H1 (cell line): ENCODE measurements at regions not wholly inside any gene's neighbourhood (a gene's known extent, or its start where the extent isn't known, plus 50 kb on each side); places are given as distances from the start of the nearest gene placed in this dataset.

ENCODE experiments used
- CTCF ChIA-PET: fragments of 300-600 bp; sonication (Branson Sonifier 250); formaldehyde crosslinking; loops from one replicate; lab custom pipeline; 2021; ENCODE audit not compliant: partially characterized antibody; lab: Charles Lee
- POLR2A ChIA-PET: fragments of 300-600 bp; sonication (Branson Sonifier 250); formaldehyde crosslinking; loops from one replicate; lab custom pipeline; 2021; ENCODE audit warnings: inconsistent platforms; ENCODE audit not compliant: partially characterized antibody; lab: Charles Lee
- DNase-seq, 2 experiments: peaks; one replicate each; pipeline versions ENCODE4 v3.0.0 to v3.0.0-alpha.2; 2010 to 2022; ENCODE audit warnings: low spot score in 2 of 2, low read depth in 1 of 2, mixed read lengths in 1 of 2
- FAIRE-seq: peaks from 2 replicates; lab custom pipeline; 2011; peaks lifted over from hg19 to GRCh38; lab: Jason Lieb, UNC
- H2AFZ ChIP-seq: 2 replicates; pipeline ENCODE4 v1.8.1; 2012; ENCODE audit warnings: low read length, inconsistent platforms
- H2AK5ac ChIP-seq: 2 replicates; pipeline ENCODE4 v1.6.1; 2013; ENCODE audit warnings: low read depth, low read length
- H2BK120ac ChIP-seq: replicated peaks from 2 replicates; pipeline ENCODE3; 2013; ENCODE audit warnings: low read depth, low read length, inconsistent platforms
- H2BK12ac ChIP-seq: 2 replicates; pipeline ENCODE4 v1.6.1; 2013; ENCODE audit warnings: low read depth, low read length
- H2BK15ac ChIP-seq: 2 replicates; pipeline ENCODE4 v1.6.1; 2013; ENCODE audit warnings: low read length
- H2BK20ac ChIP-seq: 2 replicates; pipeline ENCODE4 v1.6.1; 2013; ENCODE audit warnings: low read length
- H2BK5ac ChIP-seq: 2 replicates; pipeline ENCODE4 v1.6.1; 2013; ENCODE audit warnings: low read depth, low read length
- H3K14ac ChIP-seq: 2 replicates; pipeline ENCODE4 v1.6.1; 2013; ENCODE audit warnings: inconsistent platforms; ENCODE audit not compliant: insufficient read length
- H3K18ac ChIP-seq: 2 replicates; pipeline ENCODE4 v1.6.1; 2013; ENCODE audit warnings: low read length; ENCODE audit errors: extremely low read depth
- H3K23ac ChIP-seq: 2 replicates; pipeline ENCODE4 v1.6.1; 2013; ENCODE audit warnings: inconsistent platforms; ENCODE audit not compliant: insufficient read length
- H3K23me2 ChIP-seq: 2 replicates; pipeline ENCODE4 v1.6.1; 2013; ENCODE audit warnings: low read depth, low read length
- H3K27ac ChIP-seq: 2 replicates; pipeline ENCODE4 v1.6.1; 2011; ENCODE audit warnings: low read depth, low read length, inconsistent platforms
- H3K27me3 ChIP-seq, 4 experiments: replicated peaks in 1 of 4; 1 replicate in 1 of 4; 2 replicates in 3 of 4; pipeline versions ENCODE4 v1.6.1 to v1.8.1; 2011 to 2013; ENCODE audit warnings: low read length in 3 of 4, mild to moderate bottlenecking in 3 of 4, inconsistent platforms in 2 of 4, mixed read lengths in 2 of 4, moderate library complexity in 1 of 4; ENCODE audit not compliant: control insufficient read depth in 3 of 4, insufficient read depth in 3 of 4; ENCODE audit errors: extremely low read depth in 1 of 4
- H3K36me3 ChIP-seq, 4 experiments: 2 replicates each; pipeline versions ENCODE4 v1.6.1 to v1.8.1; 2011 to 2013; ENCODE audit warnings: mild to moderate bottlenecking in 4 of 4, low read length in 3 of 4, moderate library complexity in 2 of 4, control low read depth in 1 of 4, inconsistent platforms in 1 of 4; ENCODE audit not compliant: insufficient read depth in 4 of 4, control insufficient read depth in 2 of 4
- H3K4ac ChIP-seq: replicated peaks from 2 replicates; pipeline ENCODE3; 2013; ENCODE audit warnings: low read length, low read depth, mixed read lengths, inconsistent platforms; ENCODE audit not compliant: insufficient read length
- H3K4me1 ChIP-seq, 4 experiments: replicated peaks in 1 of 4; 1 replicate in 1 of 4; 2 replicates in 3 of 4; pipeline versions ENCODE4 v1.6.1 to v1.8.1; 2011 to 2013; ENCODE audit warnings: low read length in 3 of 4, inconsistent platforms in 2 of 4, mixed read lengths in 1 of 4; ENCODE audit not compliant: insufficient read depth in 4 of 4, control insufficient read depth in 3 of 4
- H3K4me2 ChIP-seq, 2 experiments: 2 replicates each; pipeline versions ENCODE4 v1.6.1 to v1.8.1; 2011 to 2013; ENCODE audit warnings: low read depth in 2 of 2, low read length in 2 of 2, control low read depth in 1 of 2, inconsistent platforms in 1 of 2, mild to moderate bottlenecking in 1 of 2; ENCODE audit not compliant: insufficient read depth in 1 of 2
- H3K4me3 ChIP-seq, 4 experiments: fragments of 200-600, 300-600 bp in 1 of 4; sonication (generic), shearing (Covaris generic), sonication (Bioruptor Twin) in 1 of 4; 2 replicates each; pipeline versions ENCODE4 v1.5.1 to v1.8.1; 2011 to 2016; ENCODE audit warnings: low read length in 4 of 4, low read depth in 3 of 4, control low read depth in 2 of 4, inconsistent platforms in 2 of 4, mild to moderate bottlenecking in 2 of 4, mixed read lengths in 1 of 4, moderate library complexity in 1 of 4; ENCODE audit not compliant: insufficient read depth in 2 of 4; ENCODE audit errors: extremely low read depth in 1 of 4
- H3K56ac ChIP-seq: replicated peaks from 2 replicates; pipeline ENCODE3; 2013; ENCODE audit warnings: low read depth, mild to moderate bottlenecking, mixed read lengths, low read length, inconsistent platforms; ENCODE audit not compliant: insufficient read length
- H3K79me1 ChIP-seq: 2 replicates; pipeline ENCODE4 v1.6.1; 2013; ENCODE audit warnings: low read depth, low read length, control low read depth
- H3K79me2 ChIP-seq, 2 experiments: 2 replicates each; pipeline versions ENCODE4 v1.6.1 to v1.8.1; 2012 to 2013; ENCODE audit warnings: low read length in 2 of 2, mild to moderate bottlenecking in 2 of 2, inconsistent platforms in 1 of 2; ENCODE audit not compliant: insufficient read depth in 2 of 2, control insufficient read depth in 1 of 2
- H3K9ac ChIP-seq, 4 experiments: replicated peaks in 1 of 4; 1 replicate in 1 of 4; 2 replicates in 3 of 4; pipeline versions ENCODE4 v1.6.1 to v1.8.1; 2011 to 2013; ENCODE audit warnings: low read depth in 3 of 4, low read length in 3 of 4, control low read depth in 2 of 4, mild to moderate bottlenecking in 2 of 4, moderate library complexity in 2 of 4, inconsistent platforms in 1 of 4; ENCODE audit errors: extremely low read depth in 1 of 4
- H3K9me3 ChIP-seq, 2 experiments: 2 replicates each; pipeline versions ENCODE4 v1.6.1 to v1.8.1; 2012 to 2013; ENCODE audit warnings: mild to moderate bottlenecking in 2 of 2, moderate library complexity in 2 of 2, control low read depth in 1 of 2, inconsistent platforms in 1 of 2, low read depth in 1 of 2, low read length in 1 of 2, mixed read lengths in 1 of 2; ENCODE audit not compliant: insufficient read depth in 2 of 2
- H4K20me1 ChIP-seq, 2 experiments: replicated peaks in 1 of 2; 2 replicates each; pipeline versions ENCODE3 to v1.8.1; 2011 to 2013; ENCODE audit warnings: inconsistent platforms in 2 of 2, low read length in 2 of 2, mild to moderate bottlenecking in 1 of 2; ENCODE audit not compliant: insufficient read depth in 2 of 2, control insufficient read depth in 1 of 2
- H4K5ac ChIP-seq: 2 replicates; pipeline ENCODE4 v1.6.1; 2013; ENCODE audit warnings: low read length, low read depth, mixed read lengths, inconsistent platforms; ENCODE audit not compliant: insufficient read length
- H4K8ac ChIP-seq: 2 replicates; pipeline ENCODE4 v1.8.0; 2013; ENCODE audit warnings: mild to moderate bottlenecking, moderate library complexity, low read length, inconsistent platforms; ENCODE audit not compliant: insufficient read depth; ENCODE audit errors: extremely low read depth
- H4K91ac ChIP-seq: replicated peaks from 2 replicates; pipeline ENCODE3; 2013; ENCODE audit warnings: low read length, mixed read lengths, inconsistent platforms; ENCODE audit not compliant: insufficient read length
- ASH2L ChIP-seq: fragments of 200-600, 300-600 bp; sonication (generic); IDR thresholded peaks from one replicate; pipeline ENCODE4 v1.7.1; 2017; ENCODE audit warnings: low read length
- ATF3 ChIP-seq: IDR thresholded peaks from 2 replicates; pipeline ENCODE4 v1.6.1; 2011; ENCODE audit warnings: low read depth, mild to moderate bottlenecking, low read length; ENCODE audit not compliant: insufficient read depth
- CREB1 ChIP-seq: IDR thresholded peaks from 2 replicates; pipeline ENCODE4 v1.6.1; 2012; ENCODE audit warnings: inconsistent platforms
- EGR1 ChIP-seq: IDR thresholded peaks from 2 replicates; pipeline ENCODE4 v1.6.1; 2011; ENCODE audit warnings: low read depth, low read length, borderline replicate concordance
- HDAC2 ChIP-seq, 2 experiments: fragments of 300-600 bp in 1 of 2; sonication (generic) in 1 of 2; IDR thresholded peaks; 2 replicates each; pipeline ENCODE4 v1.6.1; 2011 to 2012; ENCODE audit warnings: low read depth in 2 of 2, low read length in 2 of 2, mild to moderate bottlenecking in 2 of 2, moderate library complexity in 2 of 2, borderline replicate concordance in 1 of 2, inconsistent platforms in 1 of 2
- JUND ChIP-seq: IDR thresholded peaks from 2 replicates; pipeline ENCODE4 v1.6.1; 2011; ENCODE audit warnings: mild to moderate bottlenecking, improper control_type of control experiment, low read length
- MAFK ChIP-seq: IDR thresholded peaks from 2 replicates; pipeline ENCODE4 v1.6.1; 2012; ENCODE audit warnings: low read depth, mild to moderate bottlenecking, improper control_type of control experiment, low read length
- PHF8 ChIP-seq: fragments of 200-600 bp; sonication (generic); conservative IDR thresholded peaks from 2 replicates; pipeline ENCODE4 v1.7.1; 2012; ENCODE audit warnings: low read depth, mild to moderate bottlenecking, inconsistent platforms, low read length, moderate library complexity
- RBBP5 ChIP-seq: IDR thresholded peaks from 2 replicates; pipeline ENCODE4 v1.7.1; 2012; ENCODE audit warnings: low read depth, mild to moderate bottlenecking, inconsistent platforms, low read length, moderate library complexity, borderline replicate concordance
- SIX5 ChIP-seq: IDR thresholded peaks from 2 replicates; pipeline ENCODE4 v1.6.1; 2011; ENCODE audit warnings: mild to moderate bottlenecking, low read depth, low read length
- SP1 ChIP-seq: IDR thresholded peaks from 2 replicates; pipeline ENCODE4 v1.6.1; 2011; ENCODE audit warnings: low read depth, low read length
- USF2 ChIP-seq: IDR thresholded peaks from 2 replicates; pipeline ENCODE4 v1.6.1; 2011; ENCODE audit warnings: low read length, improper control_type of control experiment
- WGBS, 2 experiments: shearing (Covaris generic) in 1 of 2; methylation state at CpG; one replicate each; pipeline versions ENCODE4 v1.1.6 to v1.1.7; 2013 to 2015; ENCODE audit warnings: low lambda C conversion rate in 2 of 2, mixed read lengths in 2 of 2, inconsistent platforms in 1 of 2, low coverage in 1 of 2, missing lambda C conversion rate in 1 of 2; ENCODE audit not compliant: insufficient replicate concordance in 2 of 2, insufficient coverage in 1 of 2, insufficient read length in 1 of 2; ENCODE audit errors: extremely low coverage in 1 of 2, missing lambda C conversion rate in 1 of 2; 5-methylcytosine and 5-hydroxymethylcytosine counted together

GRCh38 chr3:146974001-146974400, 368.9 kb upstream of the PLSCR5 start:
- H3K56ac ChIP-seq = no peak overlapping the region
- H3K4me2 ChIP-seq = no peak overlapping the region
- H2BK12ac ChIP-seq = no peak overlapping the region
- no peak for DNase-seq
- no peak overlapping the region for H4K5ac ChIP-seq
- no peak overlapping the region for H4K8ac ChIP-seq
- no peak overlapping the region for H2AFZ ChIP-seq
- no peaks in the 10 kb centered on the region for H3K23me2 ChIP-seq
- H4K91ac ChIP-seq = no peak overlapping the region
- H3K18ac ChIP-seq = no peak overlapping the region
- no peak overlapping the region for H3K27ac ChIP-seq
- H2BK120ac ChIP-seq = no peak overlapping the region
- H3K9ac ChIP-seq = no peak overlapping the region
- no peak overlapping the region for H2AK5ac ChIP-seq
- no peak for FAIRE-seq
- H3K23ac ChIP-seq = no peak overlapping the region
- H4K20me1 ChIP-seq = no peaks in the 10 kb centered on the region
- no peak overlapping the region for H2BK5ac ChIP-seq
- H3K4ac ChIP-seq = no peak overlapping the region
- H3K79me1 ChIP-seq = no peaks in the 10 kb centered on the region
- no peak overlapping the region for H2BK15ac ChIP-seq
- no peaks in the 10 kb centered on the region for H3K36me3 ChIP-seq
- H2BK20ac ChIP-seq = no peak overlapping the region
- CTCF ChIA-PET = interaction anchor here (0.7 to 1.4 kb wide), 2 partner anchors 10 to 27 kb away, joined by 3 read pairs; no protein-coding TSS in a partner anchor
- H3K4me1 ChIP-seq = no peaks in the 10 kb centered on the region
- H3K27me3 ChIP-seq = no peaks in the 10 kb centered on the region
- no peaks in the 10 kb centered on the region for H3K79me2 ChIP-seq
- POLR2A ChIA-PET = no interaction called here
- TF ChIP-seq RBBP5 (no peak), EGR1 (no peak), SIX5 (no peak), ASH2L (no peak), USF2 (no peak), HDAC2 (IDR thresholded peaks at IDR 0.05; ENCODE audit: borderline replicate concordance in 1 of 2, low read depth in 2 of 2, low read length in 2 of 2) (no peak), ATF3 (no peak), SP1 (no peak), JUND (no peak), MAFK (no peak), CREB1 (no peak), PHF8 (no peak)
- no peak overlapping the region for H3K14ac ChIP-seq
- 97% methylated on average over 4 of the region's 4 CpGs; no CpG with 5 or more reads in 1 of the 2 experiments for whole genome bisulfite sequencing, 2 experiments
- H3K9me3 ChIP-seq = no peaks in the 10 kb centered on the region
- no peak overlapping the region for H3K4me3 ChIP-seq
